HG02884 (cell line): ENCODE measurements at regions not wholly inside any gene's neighbourhood (a gene's known extent, or its start where the extent isn't known, plus 50 kb on each side); places are given as distances from the start of the nearest gene placed in this dataset.

ENCODE experiments used
- ATAC-seq: cut with Tn5 transposase; IDR thresholded peaks from one replicate; pipeline ENCODE4 v1.9.1; 2021; ENCODE audit warnings: mild to moderate bottlenecking, moderate library complexity; ENCODE audit not compliant: unreplicated experiment

DNA sequence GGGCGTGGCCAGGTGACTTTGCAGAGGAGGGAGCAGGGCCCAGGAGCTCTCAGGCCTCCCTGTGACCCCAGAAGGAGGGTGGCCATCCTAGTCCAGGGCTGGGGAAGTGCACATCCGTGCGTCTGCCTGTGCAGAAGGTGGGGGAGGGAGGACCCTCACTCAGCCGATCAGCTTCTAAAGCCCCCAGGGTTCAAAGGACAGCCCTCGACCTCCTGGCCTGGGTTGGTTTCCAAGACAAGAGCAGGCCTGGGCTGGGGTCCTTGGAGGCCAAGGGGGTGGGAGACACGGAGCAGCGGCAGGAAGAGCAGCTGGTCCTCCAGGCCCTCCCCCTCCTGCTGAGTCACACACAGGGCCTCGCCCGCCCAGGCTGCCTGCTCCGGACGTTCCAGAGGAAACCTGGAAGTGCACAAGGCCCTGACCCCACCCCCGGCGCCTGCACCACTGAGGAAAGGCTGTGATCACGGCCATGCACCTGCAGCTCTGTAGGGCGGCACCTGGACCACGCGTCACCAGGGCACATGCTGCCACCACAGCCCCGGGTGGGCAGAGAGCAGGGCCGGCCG lies 67.1 kb upstream of the ZNF469 start:
- ATAC-seq = no peak

- no peak for ATAC-seq
Observed at GRCh38 chr16:88316151-88316550, 66.6 kb upstream of the ZNF469 start.

- ATAC-seq = no peak
Observed at GRCh38 chr16:88316941-88317612, 65.7 kb upstream of the ZNF469 start.

DNA sequence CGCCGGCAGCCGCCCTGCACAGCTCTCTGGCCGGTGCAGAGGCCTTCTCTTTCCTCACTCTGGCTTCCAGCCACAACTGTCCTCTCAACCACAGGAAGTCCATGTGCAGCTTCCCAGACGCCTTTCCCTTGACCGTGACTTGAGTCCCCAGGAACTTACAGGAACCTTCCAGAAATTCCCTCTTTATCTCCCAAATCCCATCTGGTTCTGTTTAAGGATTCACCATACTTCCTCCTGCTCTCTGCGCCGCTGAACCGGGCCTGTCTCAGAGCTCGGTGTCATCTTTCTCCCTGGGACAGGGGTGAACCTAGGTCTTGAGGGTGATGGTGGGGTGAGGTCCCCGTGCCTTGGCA lies 65.2 kb upstream of the ZNF469 start:
- no peak for ATAC-seq

GRCh38 chr16:88318051-88318450 lies 64.7 kb upstream of the ZNF469 start:
- ATAC-seq = no peak

DNA sequence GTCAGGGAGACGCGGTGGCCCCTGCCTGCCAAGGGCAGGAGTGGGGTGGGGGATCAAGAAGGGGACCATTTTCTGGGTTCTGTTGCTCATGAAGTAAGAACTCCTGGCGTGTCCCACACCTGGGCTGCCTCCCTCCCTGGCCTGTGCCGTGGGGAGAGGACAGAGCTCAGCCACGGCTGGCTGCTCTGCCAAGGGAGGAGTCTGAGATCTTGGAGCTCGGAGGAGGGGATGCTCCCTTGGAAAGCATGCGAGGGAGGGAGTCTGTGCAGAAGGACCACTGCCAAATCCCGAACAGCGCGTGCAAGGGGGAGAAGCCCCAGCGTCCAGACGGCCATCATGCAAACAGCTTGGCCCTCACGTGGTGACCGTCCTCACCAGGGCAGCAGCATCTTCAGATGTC lies 64.2 kb upstream of the ZNF469 start:
- ATAC-seq = no peak

DNA sequence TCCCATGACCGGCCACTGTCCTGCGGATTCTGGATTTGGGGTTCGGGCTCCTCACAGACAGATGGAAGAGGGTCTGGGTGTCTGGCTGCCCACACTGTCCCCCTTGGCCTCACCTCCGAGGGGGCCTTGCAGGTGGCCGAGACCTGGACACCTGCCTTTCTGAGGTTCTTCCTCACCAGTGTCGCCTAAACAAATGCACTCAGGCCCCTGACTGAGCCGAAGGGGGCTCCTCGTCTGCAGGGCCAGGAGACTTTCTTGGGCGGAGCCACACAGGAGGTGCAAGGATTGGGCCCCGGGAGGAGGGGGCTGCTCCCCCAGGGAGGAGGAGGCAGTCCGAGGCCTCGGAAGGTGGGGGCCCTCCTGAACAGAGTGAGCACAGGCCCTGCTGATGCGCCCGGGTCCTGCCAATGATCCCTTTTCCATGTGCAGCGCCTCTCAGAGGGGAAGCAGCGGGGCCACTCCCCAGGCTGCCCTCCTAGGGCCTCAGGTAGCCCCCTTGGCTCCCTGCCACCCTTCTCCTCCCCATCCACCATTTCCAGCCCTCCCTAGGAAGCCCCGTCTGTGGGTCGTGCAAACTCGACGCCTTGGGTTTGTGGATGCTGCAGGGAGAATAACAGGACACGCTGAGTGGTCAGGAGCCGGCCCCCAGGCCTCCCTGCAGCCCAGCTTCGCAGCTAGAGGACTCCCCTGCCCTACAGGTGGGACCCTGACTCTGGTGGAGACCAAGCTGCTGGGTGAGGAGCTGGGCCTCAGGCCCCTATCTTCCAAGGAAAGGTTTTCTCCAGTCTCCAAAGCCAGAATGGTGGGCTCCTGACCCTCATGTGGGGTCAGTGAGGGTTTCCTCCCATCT lies 63.4 kb upstream of the ZNF469 start:
- ATAC-seq = no peak

DNA sequence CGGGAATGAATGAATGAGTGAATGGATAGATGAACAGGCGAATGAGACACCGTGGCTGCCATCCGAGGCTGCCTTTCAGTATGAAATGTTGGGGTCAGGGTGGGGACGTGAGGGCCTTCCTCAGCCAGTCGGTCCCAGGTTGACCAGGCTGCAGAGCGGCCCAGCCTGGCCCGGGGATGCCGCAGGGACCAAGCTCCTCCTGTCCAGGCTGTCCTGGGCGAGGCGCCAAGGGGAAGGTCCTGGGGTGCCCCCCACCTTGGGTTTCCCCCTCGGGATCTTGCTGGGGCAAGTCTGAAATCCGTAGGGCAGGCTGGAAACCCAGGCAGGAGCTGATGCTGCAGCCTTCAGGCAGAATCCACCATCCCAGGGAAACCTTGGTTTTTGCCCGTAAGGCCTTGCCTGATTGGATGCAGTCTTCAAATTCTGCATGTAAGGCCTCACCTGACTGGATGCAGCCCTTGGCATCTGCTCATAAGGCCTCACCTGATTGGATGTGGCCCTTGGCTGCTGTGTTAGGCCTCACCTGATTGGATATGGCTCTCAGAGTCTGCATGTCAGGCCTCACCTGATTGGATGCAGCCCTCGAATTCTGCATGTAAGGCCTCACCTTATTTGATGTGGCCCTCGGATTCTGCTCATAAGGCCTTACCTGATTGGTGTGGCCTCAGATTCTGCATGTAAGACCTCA lies 61.7 kb upstream of the ZNF469 start:
- ATAC-seq = no peak

DNA sequence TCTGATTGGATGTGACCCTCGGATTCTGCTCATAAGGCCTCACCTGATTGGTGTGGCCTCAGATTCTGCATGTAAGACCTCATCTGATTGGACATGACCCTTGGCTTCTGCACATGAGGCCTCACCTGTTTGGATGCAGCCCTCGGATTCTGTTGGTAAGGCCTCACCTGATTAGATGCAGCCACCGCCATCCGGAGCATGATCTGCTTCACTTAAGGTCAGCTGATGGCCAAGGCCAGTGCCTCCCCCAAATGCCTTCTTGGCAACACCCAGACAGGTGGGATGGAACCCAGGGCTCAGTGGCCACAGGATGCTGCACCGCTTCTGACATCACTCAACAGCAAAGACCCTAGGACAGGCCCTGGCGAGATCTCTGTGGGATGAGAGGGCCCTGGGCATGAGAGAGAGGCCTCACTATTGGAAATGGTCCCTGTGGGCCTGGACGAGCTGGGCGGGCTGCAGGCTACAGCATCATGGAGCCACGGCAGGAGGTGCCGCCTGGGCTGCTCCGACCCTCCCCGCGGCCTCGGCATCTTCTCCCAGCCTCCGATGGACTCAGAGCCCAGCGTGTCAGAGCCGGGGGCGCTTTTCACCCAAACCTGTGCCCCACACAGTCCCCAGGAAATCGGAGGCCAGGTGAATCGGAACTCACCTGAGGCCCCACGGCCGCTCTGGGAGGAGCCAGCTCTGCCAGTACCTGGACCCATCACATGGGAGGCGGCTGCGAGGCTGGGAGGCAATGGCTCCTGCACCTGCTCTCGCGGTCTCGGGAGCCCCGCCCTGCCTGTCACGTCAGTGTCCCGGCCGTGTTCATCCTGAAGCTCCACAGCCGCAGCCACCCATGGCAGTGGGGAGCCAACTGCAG lies 60.9 kb upstream of the ZNF469 start:
- no peak for ATAC-seq

DNA sequence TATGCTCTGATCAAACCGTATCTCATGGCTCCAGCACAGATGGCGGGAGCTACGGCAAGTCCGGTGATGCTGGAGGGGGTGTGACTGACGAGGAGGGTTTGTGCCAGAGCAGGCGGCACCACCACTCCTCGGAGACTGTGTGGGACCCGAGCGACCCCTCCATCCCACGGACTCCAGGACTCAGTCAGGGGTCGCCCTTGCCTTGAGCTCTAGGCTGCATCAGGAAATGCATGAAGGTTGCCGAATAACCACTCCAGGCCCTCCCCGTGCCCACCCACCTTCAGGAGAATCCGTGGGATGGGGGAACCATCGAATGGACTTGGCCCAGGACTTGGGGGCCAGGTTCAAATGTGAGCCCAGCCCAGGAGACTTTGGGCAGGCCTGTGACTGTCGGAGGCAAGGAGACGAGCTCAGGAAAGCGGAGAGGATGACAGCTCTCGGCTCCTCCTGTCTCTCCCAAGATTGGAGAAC lies 60.2 kb upstream of the ZNF469 start:
- no peak for ATAC-seq

DNA sequence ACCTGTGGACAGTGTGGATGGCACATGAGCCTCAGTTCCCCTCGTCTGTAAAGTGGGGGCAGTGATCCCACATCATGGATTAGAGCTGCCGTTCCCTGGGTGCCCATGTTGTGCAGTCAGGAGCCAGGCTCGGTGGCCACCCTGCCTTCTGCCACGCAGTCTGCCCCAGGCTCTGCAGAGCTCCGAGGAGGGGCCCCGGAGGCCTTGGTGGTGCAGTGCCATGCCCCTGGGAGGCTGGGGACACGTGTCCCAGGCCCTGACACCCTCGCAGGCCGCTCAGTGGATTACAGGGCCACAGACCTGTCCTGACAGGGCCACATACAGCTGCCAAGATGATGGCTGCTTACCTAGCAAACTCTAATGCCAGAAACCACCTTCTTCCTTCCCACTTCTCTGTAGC lies 59.7 kb upstream of the ZNF469 start:
- ATAC-seq = no peak

GRCh38 chr16:88323546-88324330 lies 59.0 kb upstream of the ZNF469 start:
- no peak for ATAC-seq

DNA sequence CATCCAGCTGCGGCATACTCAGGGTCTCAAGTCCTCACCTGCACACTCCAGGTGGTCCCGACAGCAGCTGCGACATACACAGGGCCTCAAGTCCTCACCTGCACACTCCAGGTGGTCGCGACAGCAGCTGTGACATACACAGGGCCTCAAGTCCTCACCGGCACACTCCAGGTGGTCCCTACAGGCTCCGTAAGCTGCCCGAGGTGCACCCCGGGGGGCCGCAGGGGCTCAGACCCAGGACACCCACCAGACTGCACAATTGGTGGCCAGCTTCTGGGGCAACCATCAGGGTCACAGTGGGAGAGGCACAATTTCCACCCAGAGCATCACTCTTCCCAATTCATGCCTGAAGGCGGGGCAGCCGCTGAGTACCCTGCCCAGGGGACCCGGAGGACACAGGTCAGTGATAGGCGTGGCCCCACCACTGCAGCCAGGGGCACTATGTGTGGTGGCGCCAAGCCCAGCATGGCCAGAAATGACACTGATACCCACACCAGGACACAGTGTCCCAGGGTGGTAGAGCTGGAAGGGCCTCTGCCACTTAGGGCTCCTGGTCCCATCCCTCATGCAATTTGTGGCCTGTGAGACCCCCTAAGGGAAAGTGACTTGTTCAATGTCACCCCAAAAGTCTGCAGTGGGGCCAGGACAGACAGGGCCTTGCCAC lies 57.5 kb upstream of the ZNF469 start:
- no peak for ATAC-seq

GRCh38 chr16:88325976-88326375 lies 56.8 kb upstream of the ZNF469 start:
- ATAC-seq = no peak

DNA sequence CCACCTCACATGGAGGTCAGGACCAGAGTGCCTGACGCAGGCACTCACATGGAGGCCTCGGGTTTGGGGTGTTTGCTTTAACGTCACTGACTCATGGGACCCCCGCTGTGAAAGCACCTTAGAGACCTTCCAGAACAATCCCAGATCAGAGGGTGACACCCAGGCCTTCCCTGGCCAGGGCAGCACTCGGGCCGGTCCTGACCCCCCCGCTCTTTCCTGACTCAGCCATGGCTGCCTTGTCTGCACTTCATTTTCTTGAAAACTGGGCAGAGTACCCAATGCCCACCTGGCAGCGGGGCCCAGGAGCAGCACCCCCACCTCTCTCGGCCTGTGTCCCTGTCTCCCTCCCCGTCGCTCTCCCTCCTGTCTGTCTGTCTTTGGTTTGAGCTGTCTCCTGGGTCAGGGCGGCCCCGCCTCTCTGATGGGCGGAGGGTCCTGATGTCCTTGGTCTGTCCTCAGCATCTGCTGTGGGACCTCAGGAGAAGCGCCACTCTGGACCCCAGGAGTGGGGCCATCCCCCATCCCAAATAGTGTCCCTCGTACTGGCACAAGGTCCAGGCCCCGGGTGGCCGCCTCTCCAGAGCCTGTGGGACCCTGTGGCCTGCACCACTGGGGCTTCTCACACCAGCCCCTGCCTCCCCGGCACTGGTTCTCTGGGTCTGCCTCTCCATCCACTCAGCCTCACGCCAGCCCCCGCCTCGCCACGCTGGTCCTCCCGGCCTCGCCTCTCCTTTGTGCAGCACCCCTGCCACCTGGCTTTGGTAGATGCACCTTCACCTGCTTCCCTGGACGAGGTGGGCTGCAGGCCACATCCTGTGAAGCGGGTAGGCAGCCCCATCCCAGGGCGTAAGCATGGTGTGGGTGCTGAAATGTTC lies 55.9 kb upstream of the ZNF469 start:
- no peak for ATAC-seq

DNA sequence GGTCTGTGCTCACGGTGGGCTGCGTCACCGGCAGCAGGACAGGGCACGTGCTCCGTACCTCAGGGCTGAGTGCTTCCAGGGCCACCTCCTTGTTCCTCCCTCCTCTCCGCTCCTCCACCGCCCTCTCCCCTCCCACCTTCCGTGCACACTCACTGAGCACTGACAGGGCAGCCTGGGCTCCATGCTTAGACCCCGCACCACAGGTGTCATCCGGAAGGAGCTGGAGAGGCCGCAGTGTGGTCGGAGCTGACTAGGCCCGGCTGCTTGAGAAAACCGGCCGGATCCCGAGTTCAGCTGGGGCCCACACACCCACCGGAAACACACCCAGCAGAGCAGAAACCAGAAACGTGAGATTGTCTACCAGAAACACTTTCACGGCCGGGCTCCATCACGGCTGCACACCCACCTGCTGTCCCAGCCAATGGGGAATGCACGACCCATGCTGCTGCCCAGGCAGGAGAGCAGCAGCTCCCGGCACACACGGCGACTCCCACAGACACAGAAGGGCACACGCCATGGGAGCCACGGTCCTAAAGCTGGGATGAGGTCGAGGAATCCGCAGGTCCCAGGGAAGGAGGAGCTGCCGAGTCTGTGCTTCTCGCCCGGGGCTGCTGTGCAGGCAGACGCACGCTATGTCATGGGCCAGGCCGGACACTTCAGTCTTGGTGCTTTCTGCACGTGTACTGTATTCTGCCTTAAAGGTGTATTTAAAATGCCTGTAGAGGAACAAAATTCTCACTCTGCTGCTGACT lies 55.0 kb upstream of the ZNF469 start:
- ATAC-seq = no peak

DNA sequence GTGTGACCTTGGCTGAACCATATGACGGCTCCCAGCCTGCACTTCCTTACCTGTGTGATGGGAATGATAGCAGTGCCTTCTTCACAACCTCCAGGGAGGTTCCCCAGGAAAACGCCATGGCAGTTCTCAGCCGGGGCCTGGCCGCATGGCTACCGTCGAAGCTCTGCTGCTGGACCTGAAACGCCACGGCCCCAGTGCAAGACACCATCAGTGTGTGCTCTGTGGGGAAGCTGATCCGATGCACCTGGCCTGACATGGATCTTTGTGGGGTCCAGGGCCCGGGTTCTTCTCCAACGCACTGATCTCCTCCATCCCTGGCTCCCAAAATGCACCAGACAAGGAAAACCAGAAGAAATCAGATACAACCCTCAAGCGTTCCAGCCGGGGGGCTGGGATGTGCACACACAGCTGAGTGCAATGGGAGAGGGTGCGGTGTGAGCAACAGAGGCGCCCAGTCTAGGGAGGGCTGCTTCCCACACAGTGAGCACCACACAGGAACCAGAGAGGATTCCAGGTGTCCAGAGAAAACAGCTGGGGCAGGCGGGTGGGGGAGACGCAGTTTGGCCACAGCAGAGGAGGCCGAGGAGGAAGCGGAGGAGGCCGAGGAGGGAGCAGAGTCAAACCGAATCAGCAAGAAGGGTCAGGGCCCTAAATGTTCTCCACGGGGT lies 54.3 kb upstream of the ZNF469 start:
- no peak for ATAC-seq
